ENCODE measurements at regions not wholly inside any gene's neighbourhood (a gene's known extent, or its start where the extent isn't known, plus 50 kb on each side); places are given as distances from the start of the nearest gene placed in this dataset.

GRCh38 chr21:38165466-38166172 lies 91.2 kb upstream of the KCNJ15 start:
- DNase-seq: peak; percentile 89 to 91

- peak; percentile 93 to 94 for DNase-seq
Observed at GRCh38 chr21:38166173-38166535, 90.6 kb upstream of the KCNJ15 start.

GRCh38 chr21:38167345-38167744 lies 89.4 kb upstream of the KCNJ15 start:
- no peak for DNase-seq

GRCh38 chr21:38170283-38170682 lies 86.5 kb upstream of the KCNJ15 start:
- DNase-seq: peak; percentile 42 to 89

- peak in 1 of 2 experiments; percentile 39 for DNase-seq
Observed at GRCh38 chr21:38170704-38171682, 85.8 kb upstream of the KCNJ15 start.

GRCh38 chr21:38171723-38172344 lies 85.0 kb upstream of the KCNJ15 start:
- DNase-seq: no peak

- DNase-seq: no peak
Observed at GRCh38 chr21:38173276-38174035, 83.3 kb upstream of the KCNJ15 start.

- no peak for DNase-seq
Observed at GRCh38 chr21:38175306-38175705, 81.5 kb upstream of the KCNJ15 start.

- DNase-seq: no peak
Observed at GRCh38 chr21:38177919-38178652, 78.7 kb upstream of the KCNJ15 start.

GRCh38 chr21:38178653-38179470 lies 77.9 kb upstream of the KCNJ15 start:
- DNase-seq: no peak

GRCh38 chr21:38179511-38179910 lies 77.3 kb upstream of the KCNJ15 start:
- DNase-seq: no peak

GRCh38 chr21:38181096-38181495 lies 75.7 kb upstream of the KCNJ15 start:
- no peak for DNase-seq

- no peak for DNase-seq
Observed at GRCh38 chr21:38182370-38182985, 74.3 kb upstream of the KCNJ15 start.

- DNase-seq: no peak
Observed at GRCh38 chr21:38183961-38184360, 72.8 kb upstream of the KCNJ15 start.

GRCh38 chr21:38186661-38187270 lies 70.0 kb upstream of the KCNJ15 start:
- no peak for DNase-seq

GRCh38 chr21:38188037-38188436 lies 68.8 kb upstream of the KCNJ15 start:
- no peak for DNase-seq

- DNase-seq: no peak
Observed at GRCh38 chr21:38196036-38196435, 60.8 kb upstream of the KCNJ15 start.

GRCh38 chr21:38202811-38203210 lies 54.0 kb upstream of the KCNJ15 start:
- no peak for DNase-seq

GRCh38 chr21:38203229-38203628 lies 53.6 kb upstream of the KCNJ15 start:
- DNase-seq: no peak

GRCh38 chr21:38205940-38206339 lies 50.9 kb upstream of the KCNJ15 start:
- peak in 1 of 2 experiments; percentile 35 for DNase-seq

All from NCI-H524 (cell line).